HEK293 (cell line): ENCODE measurements at regions not wholly inside any gene's neighbourhood (a gene's known extent, or its start where the extent isn't known, plus 50 kb on each side); places are given as distances from the start of the nearest gene placed in this dataset.

ENCODE experiments used
- CTCF ChIA-PET: fragments of 350-600 bp; formaldehyde crosslinking; extraction: SDS; loops from one replicate; lab custom pipeline; 2021; ENCODE audit warnings: antibody characterized with exemption; lab: Yijun Ruan, JAX
- POLR2A ChIA-PET: fragments of 300-600 bp; formaldehyde crosslinking; extraction: SDS; loops from one replicate; lab custom pipeline; 2020; ENCODE audit warnings: antibody characterized with exemption, inconsistent platforms; lab: Yijun Ruan, JAX
- H3K27ac ChIP-seq: fragments of 200-500 bp; sonication (Bioruptor generic); 2 replicates; pipeline ENCODE4 v1.5.1; 2014; ENCODE audit warnings: low read depth, low read length, control low read depth, inconsistent platforms; ENCODE audit errors: extremely low read depth
- H3K36me3 ChIP-seq, 2 experiments: fragments of 200-500 bp in 1 of 2; sonication (Bioruptor generic) in 1 of 2; 1 replicate in 1 of 2; 2 replicates in 1 of 2; pipeline ENCODE4 v1.5.1; 2014 to 2017; ENCODE audit warnings: inconsistent platforms in 2 of 2, low read length in 2 of 2; ENCODE audit not compliant: control insufficient read depth in 2 of 2, insufficient read depth in 1 of 2
- H3K4me1 ChIP-seq: fragments of 200-500 bp; sonication (Bioruptor generic); 2 replicates; pipeline ENCODE4 v1.5.1; 2014; ENCODE audit warnings: mild to moderate bottlenecking, low read length, inconsistent platforms; ENCODE audit not compliant: control insufficient read depth, insufficient read depth
- H3K4me3 ChIP-seq: 2 replicates; pipeline ENCODE4 v1.5.1; 2011; ENCODE audit warnings: low read depth, mild to moderate bottlenecking, control low read depth, low read length, moderate library complexity
- H3K9me3 ChIP-seq: fragments of 200-500 bp; sonication (Bioruptor generic); 2 replicates; pipeline ENCODE4 v1.5.1; 2014; ENCODE audit warnings: low read depth, low read length, inconsistent platforms; ENCODE audit not compliant: control insufficient read depth, insufficient read depth
- AEBP2 ChIP-seq: fragments of 450-650 bp; formaldehyde crosslinking; IDR thresholded peaks from 2 replicates; pipeline ENCODE4 v1.5.1; 2016; ENCODE audit warnings: missing biosample characterization, missing genetic modification characterization, borderline replicate concordance
- GFI1B ChIP-seq: fragments of 450-650 bp; formaldehyde crosslinking; IDR thresholded peaks from 2 replicates; pipeline ENCODE4 v1.5.1; 2016; ENCODE audit warnings: missing biosample characterization, missing genetic modification characterization
- MYNN ChIP-seq: fragments of 450-650 bp; formaldehyde crosslinking; IDR thresholded peaks from 2 replicates; pipeline ENCODE4 v1.5.1; 2016; ENCODE audit warnings: missing biosample characterization, missing genetic modification characterization, borderline replicate concordance
- PRDM6 ChIP-seq: fragments of 450-650 bp; formaldehyde crosslinking; IDR thresholded peaks from 2 replicates; pipeline ENCODE4 v1.5.1; 2017; ENCODE audit warnings: missing biosample characterization, missing genetic modification characterization
- REST ChIP-seq: fragments of 450-650 bp; formaldehyde crosslinking; IDR thresholded peaks from 2 replicates; pipeline ENCODE4 v1.5.1; 2016; ENCODE audit warnings: missing biosample characterization, missing genetic modification characterization
- SP2 ChIP-seq: fragments of 450-650 bp; formaldehyde crosslinking; IDR thresholded peaks from 2 replicates; pipeline ENCODE4 v1.5.1; 2016; ENCODE audit warnings: missing biosample characterization, missing genetic modification characterization
- SP7 ChIP-seq: fragments of 450-650 bp; formaldehyde crosslinking; IDR thresholded peaks from 2 replicates; pipeline ENCODE4 v1.5.1; 2016; ENCODE audit warnings: missing biosample characterization, missing genetic modification characterization
- TCF7L2 ChIP-seq: IDR thresholded peaks from 2 replicates; pipeline ENCODE4 v1.6.1; 2011; ENCODE audit warnings: low read depth, mild to moderate bottlenecking, inconsistent platforms, low read length, moderate library complexity, borderline replicate concordance
- ZBTB26 ChIP-seq: fragments of 450-650 bp; formaldehyde crosslinking; optimal IDR thresholded peaks from 2 replicates; pipeline ENCODE3; 2016; ENCODE audit warnings: missing biosample characterization, mild to moderate bottlenecking, missing genetic modification characterization
- ZEB2 ChIP-seq: fragments of 450-650 bp; formaldehyde crosslinking; IDR thresholded peaks from 2 replicates; pipeline ENCODE4 v1.5.1; 2016; ENCODE audit warnings: missing biosample characterization, missing genetic modification characterization
- ZFP37 ChIP-seq: fragments of 450-650 bp; formaldehyde crosslinking; IDR thresholded peaks from 2 replicates; pipeline ENCODE4 v1.5.1; 2016; ENCODE audit warnings: missing biosample characterization, missing genetic modification characterization
- ZFP41 ChIP-seq: fragments of 450-650 bp; formaldehyde crosslinking; IDR thresholded peaks from 2 replicates; pipeline ENCODE4 v1.5.1; 2016; ENCODE audit warnings: missing biosample characterization, missing genetic modification characterization, borderline replicate concordance
- ZNF10 ChIP-seq: fragments of 450-650 bp; formaldehyde crosslinking; IDR thresholded peaks from 2 replicates; pipeline ENCODE4 v1.5.1; 2017; ENCODE audit warnings: missing biosample characterization, missing genetic modification characterization
- ZNF133 ChIP-seq: fragments of 450-650 bp; formaldehyde crosslinking; IDR thresholded peaks from 2 replicates; pipeline ENCODE4 v1.5.1; 2016; ENCODE audit warnings: missing biosample characterization, missing genetic modification characterization
- ZNF223 ChIP-seq: fragments of 450-650 bp; formaldehyde crosslinking; IDR thresholded peaks from 2 replicates; pipeline ENCODE4 v1.5.1; 2016; ENCODE audit warnings: missing biosample characterization, missing genetic modification characterization
- ZNF324 ChIP-seq: fragments of 450-650 bp; formaldehyde crosslinking; IDR thresholded peaks from 2 replicates; pipeline ENCODE4 v1.5.1; 2016; ENCODE audit warnings: missing biosample characterization, missing genetic modification characterization
- ZNF473 ChIP-seq: fragments of 450-650 bp; formaldehyde crosslinking; IDR thresholded peaks from 2 replicates; pipeline ENCODE4 v1.5.1; 2017; ENCODE audit warnings: missing biosample characterization, missing genetic modification characterization
- ZNF549 ChIP-seq: fragments of 450-650 bp; IDR thresholded peaks from 2 replicates; pipeline ENCODE4 v1.5.1; 2018; ENCODE audit warnings: missing biosample characterization, missing genetic modification characterization, mild to moderate bottlenecking, inconsistent platforms, moderate library complexity
- ZNF580 ChIP-seq: fragments of 450-650 bp; formaldehyde crosslinking; IDR thresholded peaks from 2 replicates; pipeline ENCODE4 v1.5.1; 2016; ENCODE audit warnings: missing biosample characterization, missing genetic modification characterization
- ZNF626 ChIP-seq: fragments of 450-650 bp; sonication (Bioruptor Pico); formaldehyde crosslinking; IDR thresholded peaks from 2 replicates; pipeline ENCODE4 v1.5.1; 2018; ENCODE audit warnings: missing biosample characterization, missing genetic modification characterization, inconsistent platforms
- ZNF701 ChIP-seq: fragments of 450-650 bp; formaldehyde crosslinking; IDR thresholded peaks from 2 replicates; pipeline ENCODE4 v1.5.1; 2016; ENCODE audit warnings: missing biosample characterization, missing genetic modification characterization
- ZNF707 ChIP-seq: fragments of 450-650 bp; formaldehyde crosslinking; IDR thresholded peaks from 2 replicates; pipeline ENCODE4 v1.5.1; 2016; ENCODE audit warnings: missing biosample characterization, missing genetic modification characterization
- ZNF76 ChIP-seq: fragments of 450-650 bp; formaldehyde crosslinking; IDR thresholded peaks from 2 replicates; pipeline ENCODE4; 2016; ENCODE audit warnings: low read depth, missing biosample characterization, missing genetic modification characterization, borderline replicate concordance
- ZSCAN30 ChIP-seq: fragments of 450-650 bp; IDR thresholded peaks from 2 replicates; pipeline ENCODE4 v1.5.1; 2018; ENCODE audit warnings: missing biosample characterization, mild to moderate bottlenecking, missing genetic modification characterization, moderate library complexity

GRCh38 chr2:186129767-186130581, 356.1 kb upstream of the ZC3H15 start (continued):
- peak; percentile 90 for TF ChIP-seq PRDM6
- no peak for TF ChIP-seq REST (tag by site-specific recombination)
- TF ChIP-seq ZSCAN30 (tag by site-specific recombination), result no peak
- TF ChIP-seq MYNN (tag by site-specific recombination), result no peak
- TF ChIP-seq ZFP41 (tag by site-specific recombination), result no peak
- TF ChIP-seq GFI1B (tag by site-specific recombination), result peak; percentile 39; the same call in 1 of the 2 replicates
- no peak for TF ChIP-seq ZFP37 (tag by site-specific recombination)
- TF ChIP-seq SP7, result no peak; the same call in 1 of the 2 replicates
- TF ChIP-seq ZEB2, result 0 out of 2 replicates have a peak, but pooled peaks have one; percentile 36
- no peak for TF ChIP-seq ZNF223 (tag by site-specific recombination)
- TF ChIP-seq ZNF580 (tag by site-specific recombination), result no peak
- TF ChIP-seq ZNF549 (tag by site-specific recombination), result no peak
- TF ChIP-seq ZNF707, result no peak
- no peak for TF ChIP-seq ZNF701 (tag by site-specific recombination)
- no peak for TF ChIP-seq AEBP2 (tag by site-specific recombination)
- no peak for TF ChIP-seq ZNF133 (tag by site-specific recombination)
- TF ChIP-seq ZNF473 (tag by site-specific recombination), result no peak

- ChIA-PET POLR2A (no interaction called here), CTCF (no interaction called here)
- Histone ChIP-seq H3K9me3 (no peaks in the 10 kb centered on the region), H3K27ac (no peak overlapping the region), H3K4me3 (no peak overlapping the region), H3K4me1 (peaks cover 14% of the 10 kb centered on the region; the same call in 1 of the 2 replicates), H3K36me3 (no peaks in the 10 kb centered on the region)
- TF ChIP-seq ZNF76 (tag by site-specific recombination), result no peak
- TF ChIP-seq TCF7L2, result no peak
- TF ChIP-seq ZBTB26 (tag by site-specific recombination), result no peak
- TF ChIP-seq ZNF10, result no peak
- TF ChIP-seq SP2 (tag by site-specific recombination), result no peak
- TF ChIP-seq ZNF626 (tag by site-specific recombination), result no peak
- no peak for TF ChIP-seq ZNF324
These were observed 355.1 kb upstream of the ZC3H15 start for GRCh38 chr2:186130748-186131641.
